Heart left ventricle (tissue), 16 donors: ENCODE measurements at regions not wholly inside any gene's neighbourhood (a gene's known extent, or its start where the extent isn't known, plus 50 kb on each side); places are given as distances from the start of the nearest gene placed in this dataset.

Source experiments
- ATAC-seq, 4 donors: fragments of 200-7000 bp; cut with Tn5 transposase; one replicate each; pipeline ENCODE4 v1.9.1; 2020 to 2022; ENCODE audit warnings: moderate library complexity in 4 of 4, mild to moderate bottlenecking in 3 of 4, moderate number of reproducible peaks in 1 of 4
- DNase-seq, 5 donors: peaks; one replicate each; pipeline ENCODE4 v3.0.0-alpha.2; 2020
- H3K27ac ChIP-seq, 12 donors: fragments of 200-600 bp; sonication (generic) in 4 of 12; one replicate each; pipeline versions ENCODE4 v1.5.0 to v1.8.0; 2016 to 2022; ENCODE audit warnings: mild to moderate bottlenecking in 2 of 12
- H3K27me3 ChIP-seq, 9 donors: fragments of 200-600 bp; sonication (generic) in 2 of 9; one replicate each; pipeline versions ENCODE4 v1.5.1 to v1.8.0; 2016 to 2022; ENCODE audit warnings: mild to moderate bottlenecking in 3 of 9
- H3K36me3 ChIP-seq, 9 donors: fragments of 200-600 bp; sonication (generic) in 2 of 9; one replicate each; pipeline versions ENCODE4 v1.5.0 to v1.8.0; 2018 to 2022; ENCODE audit warnings: mild to moderate bottlenecking in 2 of 9
- H3K4me1 ChIP-seq, 12 donors: fragments of 200-600 bp; sonication (generic) in 4 of 12; one replicate each; pipeline versions ENCODE4 v1.5.0 to v1.8.0; 2016 to 2022; ENCODE audit warnings: mild to moderate bottlenecking in 3 of 12
- H3K4me3 ChIP-seq, 12 donors: fragments of 200-600 bp; sonication (generic) in 4 of 12; one replicate each; pipeline versions ENCODE4 v1.5.0 to v1.8.0; 2017 to 2022; ENCODE audit warnings: mild to moderate bottlenecking in 9 of 12, moderate library complexity in 4 of 12
- H3K9me3 ChIP-seq, 12 donors: fragments of 200-600 bp; sonication (generic) in 4 of 12; one replicate each; pipeline versions ENCODE4 v1.5.0 to v1.8.0; 2016 to 2022; ENCODE audit warnings: mild to moderate bottlenecking in 1 of 12
- POLR2A ChIP-seq, 2 donors: fragments of 450-650 bp; IDR thresholded peaks; one replicate each; pipeline ENCODE4 v1.6.1; 2017; ENCODE audit warnings: antibody characterized with exemption in 2 of 2, mild to moderate bottlenecking in 2 of 2, moderate library complexity in 2 of 2
- WGBS, 4 donors: extraction: QIAGEN DNeasy Blood & Tissue Kit in 2 of 4; methylation state at CpG; one replicate each; pipeline versions ENCODE4 v1.1.5 to v1.1.7; 2013 to 2018; 5-methylcytosine and 5-hydroxymethylcytosine counted together
- intact Hi-C, 10 donors: fragments of 100-400 bp; cut with DNase I; formaldehyde crosslinking; loops; one replicate each; pipeline versions ENCODE4 v1.11.1 to v1.14.2; 2022
- TF ChIP-seq, protein P1 (sequence below), 12 donors: fragments of 200-600 bp; sonication (generic) in 4 of 12; IDR thresholded peaks; one replicate each; pipeline versions ENCODE4 v1.5.0 to v1.8.0; 2018 to 2022; ENCODE audit warnings: antibody characterized with exemption in 12 of 12, mild to moderate bottlenecking in 5 of 12
- donor health status: ischemic (EF 13 %, LVEDD 7.1; RV severe dilation, severe dysfunction).
- donor health status: healthy with polysubstance abuse.
- donor health status: DM: no; HTN: yes; CAD: no.
- donor health status: DM: no; HTN: no; CAD: no.
- donor health status: ischemic (EF 25% LVEDD 6.9; RV normal size, moderate dysfunction).
- donor health status: ischemic (EF 25% LVEDD 5.7; RV mildly dilated, moderate dysfunction).
- donor health status: healthy.
- donor health status: DM: yes; HTN: yes; CAD: no.
- donor health status: ischemic (EF 35%, LVEDD 5.7; RV mildly dilated, moderate dysfunction).
- donor health status: nonischemic (EF 11% LVEDD 7.7; RV severe dilation, severe dysfunction).
- donor health status: DM: yes; HTN: yes; CAD: no.
- donor health status: PGD.
- donor health status: ischemic (EF 29% LVEDD 5.4; RV normal size, mild dysfunction).
- donor health status: nonischemic (EF 23%, LVEDD 6.1; RV moderate dilation, normal function).

DNA sequence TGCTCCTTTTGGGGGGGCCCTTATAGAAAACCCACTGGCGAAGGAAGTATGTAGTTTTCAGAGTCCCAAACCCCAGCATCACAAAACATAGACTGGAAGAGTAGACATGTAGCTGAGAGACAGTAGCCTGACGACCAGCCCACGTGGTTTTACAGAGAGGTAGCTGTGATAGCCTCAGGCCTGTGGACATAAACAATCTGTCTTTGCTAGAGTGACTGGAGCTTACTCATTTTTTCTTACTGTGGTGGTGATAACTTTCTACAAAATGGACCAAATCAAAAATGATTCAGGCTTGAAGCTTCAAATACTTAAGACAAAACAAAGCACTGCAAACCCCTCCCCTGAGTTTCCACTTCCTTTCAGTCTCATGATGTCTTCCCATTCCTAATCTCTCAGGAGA is 497.0 kb downstream of the RWDD3 start:
- Histone ChIP-seq H3K27me3 (no peaks in the 10 kb centered on the region), H3K36me3 (no peaks in the 10 kb centered on the region), H3K9me3 (no peaks in the 10 kb centered on the region), H3K4me3 (no peak overlapping the region), H3K27ac (no peak overlapping the region), H3K4me1 (no peaks in the 10 kb centered on the region)
- intact Hi-C loops: no loop called here
- no peak for ATAC-seq
- 50 to 66% (median 56%) methylated on average over 3 of the region's 3 CpGs for WGBS, 4 donors
- DNase-seq: no peak
- TF ChIP-seq, protein P1, sequence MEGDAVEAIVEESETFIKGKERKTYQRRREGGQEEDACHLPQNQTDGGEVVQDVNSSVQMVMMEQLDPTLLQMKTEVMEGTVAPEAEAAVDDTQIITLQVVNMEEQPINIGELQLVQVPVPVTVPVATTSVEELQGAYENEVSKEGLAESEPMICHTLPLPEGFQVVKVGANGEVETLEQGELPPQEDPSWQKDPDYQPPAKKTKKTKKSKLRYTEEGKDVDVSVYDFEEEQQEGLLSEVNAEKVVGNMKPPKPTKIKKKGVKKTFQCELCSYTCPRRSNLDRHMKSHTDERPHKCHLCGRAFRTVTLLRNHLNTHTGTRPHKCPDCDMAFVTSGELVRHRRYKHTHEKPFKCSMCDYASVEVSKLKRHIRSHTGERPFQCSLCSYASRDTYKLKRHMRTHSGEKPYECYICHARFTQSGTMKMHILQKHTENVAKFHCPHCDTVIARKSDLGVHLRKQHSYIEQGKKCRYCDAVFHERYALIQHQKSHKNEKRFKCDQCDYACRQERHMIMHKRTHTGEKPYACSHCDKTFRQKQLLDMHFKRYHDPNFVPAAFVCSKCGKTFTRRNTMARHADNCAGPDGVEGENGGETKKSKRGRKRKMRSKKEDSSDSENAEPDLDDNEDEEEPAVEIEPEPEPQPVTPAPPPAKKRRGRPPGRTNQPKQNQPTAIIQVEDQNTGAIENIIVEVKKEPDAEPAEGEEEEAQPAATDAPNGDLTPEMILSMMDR (IDR thresholded peaks at IDR 0.05): no peak
- no peak for TF ChIP-seq POLR2A (IDR thresholded peaks at IDR 0.05)

DNA sequence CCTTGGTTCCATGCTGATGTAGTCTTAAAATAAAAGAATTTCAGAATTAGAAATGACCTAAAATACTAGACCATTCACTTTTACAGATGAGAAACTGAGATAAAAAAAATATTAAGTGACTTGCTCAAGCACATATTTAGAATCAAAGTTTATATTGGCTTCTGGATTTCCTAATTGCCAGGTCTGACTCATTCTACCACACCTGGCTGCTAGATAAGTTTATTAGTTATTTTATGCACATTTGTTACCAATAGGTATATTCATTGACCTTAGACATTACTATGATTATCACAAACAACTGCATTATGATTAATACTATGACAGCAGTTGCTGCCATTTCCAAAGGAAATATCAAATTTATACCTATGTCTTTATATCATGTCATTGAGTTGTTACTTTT is 497.5 kb downstream of the RWDD3 start:
- DNase-seq (no peak), ATAC-seq (no peak)
- Histone ChIP-seq H3K36me3 (no peaks in the 10 kb centered on the region), H3K4me1 (no peaks in the 10 kb centered on the region), H3K4me3 (no peak overlapping the region), H3K27me3 (no peaks in the 10 kb centered on the region), H3K27ac (no peak overlapping the region), H3K9me3 (no peaks in the 10 kb centered on the region)
- TF ChIP-seq POLR2A (IDR thresholded peaks at IDR 0.05): no peak
- TF ChIP-seq, protein P1 (IDR thresholded peaks at IDR 0.05): no peak
- intact Hi-C loops: no loop called here

DNA sequence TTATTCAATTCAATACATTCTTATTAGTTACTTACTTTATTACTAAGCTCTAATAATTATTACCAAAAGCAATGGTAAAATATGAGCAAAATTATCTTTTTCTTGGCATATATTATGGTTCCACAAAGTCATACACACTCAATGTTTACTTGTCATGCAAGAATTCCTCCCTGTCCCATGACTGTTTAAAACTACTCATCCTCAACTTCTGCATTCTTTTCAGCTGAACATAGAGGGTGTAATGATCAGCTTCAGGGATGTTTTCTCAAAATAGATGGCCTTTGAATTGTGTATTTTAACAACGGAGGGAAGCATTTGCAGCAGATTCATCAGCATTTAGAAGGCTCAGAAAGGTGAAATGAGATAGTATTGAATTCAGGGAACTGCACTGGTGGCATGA is 499.0 kb downstream of the RWDD3 start:
- Histone ChIP-seq H3K27ac (no peak overlapping the region), H3K4me3 (no peak overlapping the region), H3K36me3 (no peaks in the 10 kb centered on the region), H3K9me3 (peaks cover 0 to 10% (median 0%) of the 10 kb centered on the region in 12 donors), H3K4me1 (no peaks in the 10 kb centered on the region), H3K27me3 (no peaks in the 10 kb centered on the region)
- no peak for TF ChIP-seq POLR2A (IDR thresholded peaks at IDR 0.05)
- TF ChIP-seq, protein P1 (IDR thresholded peaks at IDR 0.05): no peak
- DNase-seq (no peak), ATAC-seq (no peak)
- intact Hi-C loops: no loop called here
- WGBS, 4 donors: 70 to 91% (median 80%) methylated on average over 1 of the region's 1 CpG

- 82 to 91% (median 85%) methylated on average over 6 of the region's 6 CpGs for WGBS, 4 donors
- no peaks in the 10 kb centered on the region for H3K4me1 ChIP-seq
- H3K9me3 ChIP-seq: peaks cover 0 to 16% (median 0%) of the 10 kb centered on the region in 12 donors
- DNase-seq (no peak), ATAC-seq (no peak)
- intact Hi-C loops: no loop called here
- no peak overlapping the region for H3K27ac ChIP-seq
- TF ChIP-seq, protein P1 (IDR thresholded peaks at IDR 0.05): no peak
- no peak for TF ChIP-seq POLR2A (IDR thresholded peaks at IDR 0.05)
- H3K27me3 ChIP-seq: no peaks in the 10 kb centered on the region
- H3K4me3 ChIP-seq: no peak overlapping the region
- H3K36me3 ChIP-seq: no peaks in the 10 kb centered on the region
These were observed 499.7 kb downstream of the RWDD3 start for GRCh38 chr1:95733671-95734070.
